ENCODE measurements at regions not wholly inside any gene's neighbourhood (a gene's known extent, or its start where the extent isn't known, plus 50 kb on each side); places are given as distances from the start of the nearest gene placed in this dataset.

DNA sequence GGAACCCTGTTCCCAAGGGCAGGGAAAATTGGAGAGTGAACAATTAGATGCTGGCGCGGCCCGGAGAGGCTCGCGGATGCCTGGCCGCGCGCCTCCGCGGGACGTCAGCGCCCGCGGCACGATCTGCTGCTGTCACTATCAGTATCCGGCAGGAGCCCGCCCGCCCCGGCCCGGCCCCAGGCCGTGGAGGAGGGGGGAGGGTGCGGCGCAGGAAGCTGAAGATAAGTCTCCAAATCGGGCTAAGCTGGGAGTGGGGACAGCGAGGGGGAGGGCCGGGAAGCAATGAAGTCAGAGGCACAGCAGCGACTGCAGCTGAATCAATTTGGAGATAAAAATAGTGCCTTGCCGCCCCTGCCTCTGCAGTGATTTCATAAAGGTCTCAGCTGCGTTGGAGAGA lies 441.5 kb upstream of the KLF12 start:
- no peak overlapping the region for H3K9ac ChIP-seq (ENCODE audit: insufficient read depth in 1 of 2, low read depth in 2 of 2, low read length in 2 of 2)
- CTCF ChIA-PET (ENCODE audit: low intra/inter-chr PET ratio): no interaction called here
- TF ChIP-seq, protein P1, sequence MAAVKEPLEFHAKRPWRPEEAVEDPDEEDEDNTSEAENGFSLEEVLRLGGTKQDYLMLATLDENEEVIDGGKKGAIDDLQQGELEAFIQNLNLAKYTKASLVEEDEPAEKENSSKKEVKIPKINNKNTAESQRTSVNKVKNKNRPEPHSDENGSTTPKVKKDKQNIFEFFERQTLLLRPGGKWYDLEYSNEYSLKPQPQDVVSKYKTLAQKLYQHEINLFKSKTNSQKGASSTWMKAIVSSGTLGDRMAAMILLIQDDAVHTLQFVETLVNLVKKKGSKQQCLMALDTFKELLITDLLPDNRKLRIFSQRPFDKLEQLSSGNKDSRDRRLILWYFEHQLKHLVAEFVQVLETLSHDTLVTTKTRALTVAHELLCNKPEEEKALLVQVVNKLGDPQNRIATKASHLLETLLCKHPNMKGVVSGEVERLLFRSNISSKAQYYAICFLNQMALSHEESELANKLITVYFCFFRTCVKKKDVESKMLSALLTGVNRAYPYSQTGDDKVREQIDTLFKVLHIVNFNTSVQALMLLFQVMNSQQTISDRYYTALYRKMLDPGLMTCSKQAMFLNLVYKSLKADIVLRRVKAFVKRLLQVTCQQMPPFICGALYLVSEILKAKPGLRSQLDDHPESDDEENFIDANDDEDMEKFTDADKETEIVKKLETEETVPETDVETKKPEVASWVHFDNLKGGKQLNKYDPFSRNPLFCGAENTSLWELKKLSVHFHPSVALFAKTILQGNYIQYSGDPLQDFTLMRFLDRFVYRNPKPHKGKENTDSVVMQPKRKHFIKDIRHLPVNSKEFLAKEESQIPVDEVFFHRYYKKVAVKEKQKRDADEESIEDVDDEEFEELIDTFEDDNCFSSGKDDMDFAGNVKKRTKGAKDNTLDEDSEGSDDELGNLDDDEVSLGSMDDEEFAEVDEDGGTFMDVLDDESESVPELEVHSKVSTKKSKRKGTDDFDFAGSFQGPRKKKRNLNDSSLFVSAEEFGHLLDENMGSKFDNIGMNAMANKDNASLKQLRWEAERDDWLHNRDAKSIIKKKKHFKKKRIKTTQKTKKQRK (IDR thresholded peaks at IDR 0.05; ENCODE audit: borderline replicate concordance, low read depth, low read length): no peak
- no peak for TF ChIP-seq MLLT1 (IDR thresholded peaks at IDR 0.05)
- TF ChIP-seq TCFL5 (CRISPR knock-in tag; conservative IDR thresholded peaks at IDR 0.05): no peak
- no peak for TF ChIP-seq ZNF23 (CRISPR knock-in tag; IDR thresholded peaks at IDR 0.05)
- no peak for TF ChIP-seq MTF1 (CRISPR knock-in tag; IDR thresholded peaks at IDR 0.05; ENCODE audit: borderline replicate concordance)
- TF ChIP-seq MAFG (tag; conservative IDR thresholded peaks at IDR 0.05): no peak
- no peak for TF ChIP-seq FOXJ2 (tag; IDR thresholded peaks at IDR 0.05)
- no peak for TF ChIP-seq ZNF253 (CRISPR knock-in tag; conservative IDR thresholded peaks at IDR 0.05)
- peak; percentile 86 for TF ChIP-seq VEZF1 (CRISPR knock-in tag; IDR thresholded peaks at IDR 0.05)
- TF ChIP-seq CHCHD3 (CRISPR knock-in tag; IDR thresholded peaks at IDR 0.05): no peak
- TF ChIP-seq KAT8 (IDR thresholded peaks at IDR 0.05; ENCODE audit: low read depth): no peak
- TF ChIP-seq TCF7 (IDR thresholded peaks at IDR 0.05; ENCODE audit: borderline replicate concordance): no peak
- no peak for TF ChIP-seq ZFP91 (CRISPR knock-in tag; IDR thresholded peaks at IDR 0.05)
- TF ChIP-seq ETV6 (IDR thresholded peaks at IDR 0.05; ENCODE audit: borderline replicate concordance in 1 of 2, low read depth in 2 of 2, low read length in 1 of 2): no peak
- TF ChIP-seq ETV6 (CRISPR knock-in tag; IDR thresholded peaks at IDR 0.05; ENCODE audit: borderline replicate concordance): no peak
- TF ChIP-seq XRCC5 (IDR thresholded peaks at IDR 0.05; ENCODE audit: low read depth, low read length): no peak
- no peak for TF ChIP-seq GATA2 (CRISPR knock-in tag; IDR thresholded peaks at IDR 0.05)

More for the DNA sequence above, 441.5 kb upstream of the KLF12 start:
- H3K9me1 ChIP-seq (ENCODE audit: control insufficient read depth, insufficient read depth, low read length): no peaks in the 10 kb centered on the region
- H3K9me3 ChIP-seq (replicated peaks; ENCODE audit: control insufficient read depth, insufficient read depth, low read depth, low read length): no peaks in the 10 kb centered on the region
- H3K36me3 ChIP-seq (ENCODE audit: control insufficient read depth, insufficient read depth, low read length): no peaks in the 10 kb centered on the region
- BruUV-seq (replicated peaks): no TSS peak
- in situ Hi-C loops (cut with MboI) (no loop called here), intact Hi-C loops (cut with micrococcal nuclease) (loop anchor here (2.0 kb wide), 1 partner anchor 643 kb away; no protein-coding TSS in a partner anchor)
- H3K4me3 ChIP-seq: no peak overlapping the region
- FAIRE-seq (no peak), ATAC-seq (peak; percentile 99), DNase-seq (ENCODE audit: extremely low read depth in 1 of 4, low spot score in 3 of 4) (peak; percentile 19 to 73 (median 40))
- H4K20me1 ChIP-seq (replicated peaks; ENCODE audit: control insufficient read depth, insufficient read depth, low read length): no peaks in the 10 kb centered on the region
- H3K27ac ChIP-seq (ENCODE audit: extremely low read depth, low read depth, low read length): no peak overlapping the region
- peak overlapping the region; percentile 11; the same call in 1 of the 2 replicates for H3K4me2 ChIP-seq (ENCODE audit: insufficient read depth, low read length)
- 0% methylated on average over 6 of the region's 29 CpGs for WGBS (ENCODE audit: insufficient coverage, low coverage, missing lambda C conversion rate)
- no peaks in the 10 kb centered on the region for H3K79me2 ChIP-seq (ENCODE audit: control insufficient read depth, insufficient read depth, low read length)
- H3K4me1 ChIP-seq (replicated peaks in 1 of 2; ENCODE audit: control insufficient read depth in 2 of 2, insufficient read depth in 2 of 2, low read length in 2 of 2): no peaks in the 10 kb centered on the region; a peak in 1 of 5 replicates
- no peak overlapping the region for H2AFZ ChIP-seq (ENCODE audit: low read depth, low read length)
- no peaks in the 10 kb centered on the region for H3K27me3 ChIP-seq (ENCODE audit: control insufficient read depth in 2 of 2, insufficient read depth in 2 of 2, low read length in 2 of 2)
- POLR2A ChIA-PET: no interaction called here

All from K562 (cell line).